ENCODE measurements at regions not wholly inside any gene's neighbourhood (a gene's known extent, or its start where the extent isn't known, plus 50 kb on each side); places are given as distances from the start of the nearest gene placed in this dataset.
"Not testable (repeated sequence)": the region's sequence is repeated elsewhere in the genome, so short reads cannot be mapped to it uniquely, and the experiment has no call there.

DNA sequence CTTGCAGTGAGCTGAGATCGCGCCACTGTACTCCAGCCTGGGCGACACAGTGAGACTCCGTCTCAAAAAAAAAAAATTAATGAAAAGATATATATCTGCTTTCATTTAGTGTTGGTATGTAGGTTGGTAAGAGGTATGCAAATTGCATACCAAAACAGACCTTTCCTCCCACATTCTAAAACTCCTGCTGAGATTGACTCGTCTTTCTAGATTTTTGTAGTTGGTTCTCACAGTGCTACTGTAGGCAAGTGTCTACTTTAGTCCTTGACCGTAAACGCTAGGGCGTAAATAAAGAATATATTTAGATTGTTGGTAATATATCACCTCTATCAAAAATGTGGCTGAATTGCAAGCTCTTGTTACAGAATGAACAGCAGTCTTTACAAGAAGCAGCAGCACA, 445.9 kb downstream of the CHSY3 start:
- ATAC-seq: no peak
- no peak overlapping the region for H3K4me3 Mint-ChIP-seq
- no peaks in the 10 kb centered on the region for H3K9me3 Mint-ChIP-seq
- H3K27ac Mint-ChIP-seq: no peak overlapping the region
- no peaks in the 10 kb centered on the region for H3K27me3 Mint-ChIP-seq
- H3K36me3 Mint-ChIP-seq (ENCODE audit: low read depth): no peaks in the 10 kb centered on the region
- no peaks in the 10 kb centered on the region for H3K4me1 Mint-ChIP-seq
- DNase-seq: no peak

DNA sequence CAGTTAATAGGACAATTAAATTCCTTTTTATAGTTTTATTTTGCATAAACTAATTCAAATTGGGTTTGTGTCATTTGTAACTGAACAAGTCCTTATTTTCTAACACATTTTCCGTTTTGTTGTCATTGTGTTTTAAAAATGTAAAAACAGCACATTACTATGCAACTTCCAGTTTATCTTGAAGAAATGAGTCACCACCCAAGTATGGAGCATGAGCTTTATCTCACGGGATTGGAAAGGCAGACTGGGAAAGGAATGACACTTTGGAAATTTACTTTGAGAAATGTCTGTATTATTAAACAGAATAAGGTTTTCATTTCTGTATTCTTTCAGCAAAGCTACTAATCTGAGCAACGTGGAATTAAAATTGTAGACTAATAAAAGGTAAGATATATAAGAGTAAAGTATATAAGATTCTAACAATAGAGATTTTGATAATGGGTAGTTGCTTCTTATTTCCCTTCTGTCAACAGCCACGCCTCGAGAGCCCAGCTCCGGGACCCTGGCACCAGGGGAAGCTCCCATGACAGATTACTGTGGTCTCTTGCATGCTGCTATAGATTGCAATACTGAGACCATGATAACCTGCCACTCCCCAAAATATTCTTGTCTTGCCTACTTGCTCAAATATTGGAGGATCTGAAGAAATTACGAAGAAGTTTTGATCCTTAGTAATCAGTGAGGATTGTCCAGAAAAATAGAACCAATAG, 433.1 kb downstream of the CHSY3 start:
- H3K36me3 Mint-ChIP-seq (ENCODE audit: low read depth): no peaks in the 10 kb centered on the region
- DNase-seq (no peak), ATAC-seq (no peak)
- H3K9me3 Mint-ChIP-seq: no peaks in the 10 kb centered on the region
- no peaks in the 10 kb centered on the region for H3K4me1 Mint-ChIP-seq
- no peak overlapping the region for H3K27ac Mint-ChIP-seq
- H3K27me3 Mint-ChIP-seq: no peaks in the 10 kb centered on the region
- no peak overlapping the region for H3K4me3 Mint-ChIP-seq

DNA sequence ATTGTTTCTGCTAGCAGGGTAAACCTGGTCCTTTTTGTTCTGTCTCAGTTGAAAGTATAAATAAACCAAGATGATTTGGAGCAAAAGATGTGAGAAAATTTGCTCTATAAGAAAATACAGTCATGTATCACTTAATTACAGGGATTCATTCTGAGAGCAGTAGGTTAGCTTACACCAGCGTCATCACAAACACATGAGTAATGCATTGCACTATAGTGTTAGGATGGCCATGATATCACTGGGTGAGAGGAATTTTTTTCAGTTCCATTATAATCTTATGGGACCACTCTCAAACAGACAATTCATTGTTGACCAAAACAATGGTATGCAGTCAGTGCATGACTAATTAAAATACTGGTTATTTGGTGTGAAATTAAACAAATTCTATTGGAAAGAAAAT, 430.9 kb downstream of the CHSY3 start:
- DNase-seq (no peak), ATAC-seq (no peak)
- Mint-ChIP-seq H3K27ac (no peak overlapping the region), H3K4me3 (no peak overlapping the region), H3K36me3 (ENCODE audit: low read depth) (no peaks in the 10 kb centered on the region), H3K9me3 (no peaks in the 10 kb centered on the region), H3K4me1 (no peaks in the 10 kb centered on the region), H3K27me3 (no peaks in the 10 kb centered on the region)

DNA sequence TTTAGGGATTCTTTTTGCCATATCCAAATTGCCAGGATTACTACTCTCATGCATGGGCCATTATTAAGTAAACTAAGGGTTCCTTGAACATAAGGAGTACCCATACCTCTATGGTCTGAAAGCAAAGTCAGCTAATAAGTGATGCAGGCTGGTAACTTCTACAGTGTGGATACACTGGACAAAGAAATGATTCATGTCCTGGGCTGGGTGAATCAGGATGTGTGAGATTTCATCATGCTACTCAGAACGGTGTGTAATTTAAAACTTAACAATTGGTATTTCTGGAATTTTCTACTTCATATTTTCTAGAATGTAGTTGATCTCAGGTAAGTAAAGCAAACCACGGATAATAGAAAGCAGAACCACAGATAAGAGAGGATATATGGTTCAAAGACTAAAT, 428.8 kb downstream of the CHSY3 start:
- Mint-ChIP-seq H3K4me1 (no peaks in the 10 kb centered on the region), H3K9me3 (peaks cover 5% of the 10 kb centered on the region), H3K4me3 (no peak overlapping the region), H3K27ac (no peak overlapping the region), H3K36me3 (ENCODE audit: low read depth) (no peaks in the 10 kb centered on the region), H3K27me3 (no peaks in the 10 kb centered on the region)
- no peak for DNase-seq
- no peak for ATAC-seq

DNA sequence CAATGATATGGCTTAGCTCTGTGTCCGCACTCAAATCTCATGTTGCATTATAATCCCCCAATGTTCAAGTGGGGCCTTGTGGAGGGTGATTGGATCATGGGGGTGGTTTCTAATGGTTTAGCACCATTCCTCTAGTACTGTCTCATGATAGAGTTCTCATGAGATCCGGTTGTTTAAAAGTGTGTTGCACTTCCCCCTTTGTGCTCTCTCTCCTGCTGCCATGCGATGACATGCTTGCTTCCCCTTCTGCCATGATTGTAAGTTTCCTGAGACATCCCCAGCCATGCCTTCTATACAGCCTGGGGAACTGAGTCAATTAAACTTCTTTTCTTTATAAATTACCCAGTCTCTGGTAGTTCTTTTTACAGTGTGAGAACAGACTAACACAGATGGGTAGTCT, 427.1 kb downstream of the CHSY3 start:
- Mint-ChIP-seq H3K36me3 (ENCODE audit: low read depth) (no peaks in the 10 kb centered on the region), H3K9me3 (peaks cover 6% of the 10 kb centered on the region), H3K27ac (no peak overlapping the region), H3K27me3 (no peaks in the 10 kb centered on the region), H3K4me3 (no peak overlapping the region), H3K4me1 (no peaks in the 10 kb centered on the region)
- ATAC-seq: no peak
- DNase-seq: no peak

DNA sequence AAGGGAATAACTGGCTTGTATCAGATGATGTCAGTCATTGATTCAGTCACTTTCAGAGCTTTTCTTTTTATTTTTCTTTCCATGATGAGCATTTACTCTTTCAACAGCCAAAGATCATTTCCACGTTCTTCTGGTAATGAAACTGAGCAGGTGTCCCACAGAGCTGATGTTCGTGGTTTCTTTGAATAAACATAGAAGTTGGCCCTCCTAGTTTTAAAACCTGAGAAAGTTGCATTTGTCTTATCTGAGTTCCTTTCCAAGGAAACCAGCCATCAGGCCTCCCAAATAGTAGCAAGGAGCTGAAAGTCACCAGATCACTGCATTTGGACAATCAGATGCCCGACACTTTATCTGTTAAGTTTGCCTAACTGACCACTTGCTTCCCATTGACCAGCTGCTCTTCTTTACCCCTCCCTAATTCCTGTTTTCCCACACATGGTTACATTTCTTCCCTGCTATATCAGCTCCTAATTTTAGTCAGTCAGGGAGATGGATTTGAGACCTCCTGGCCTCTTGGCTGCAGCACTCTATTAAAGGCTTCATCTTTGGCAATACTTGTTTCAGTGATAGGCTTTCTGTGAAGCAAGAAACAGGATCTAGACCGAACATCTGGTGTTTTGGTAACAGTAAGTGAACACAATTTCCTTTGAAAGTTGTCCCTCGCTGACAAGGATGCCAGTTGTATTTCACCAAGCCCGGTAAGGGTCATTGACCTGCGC, 420.8 kb downstream of the CHSY3 start:
- H3K9me3 Mint-ChIP-seq: peaks cover 24% of the 10 kb centered on the region
- H3K36me3 Mint-ChIP-seq (ENCODE audit: low read depth): no peaks in the 10 kb centered on the region

DNA sequence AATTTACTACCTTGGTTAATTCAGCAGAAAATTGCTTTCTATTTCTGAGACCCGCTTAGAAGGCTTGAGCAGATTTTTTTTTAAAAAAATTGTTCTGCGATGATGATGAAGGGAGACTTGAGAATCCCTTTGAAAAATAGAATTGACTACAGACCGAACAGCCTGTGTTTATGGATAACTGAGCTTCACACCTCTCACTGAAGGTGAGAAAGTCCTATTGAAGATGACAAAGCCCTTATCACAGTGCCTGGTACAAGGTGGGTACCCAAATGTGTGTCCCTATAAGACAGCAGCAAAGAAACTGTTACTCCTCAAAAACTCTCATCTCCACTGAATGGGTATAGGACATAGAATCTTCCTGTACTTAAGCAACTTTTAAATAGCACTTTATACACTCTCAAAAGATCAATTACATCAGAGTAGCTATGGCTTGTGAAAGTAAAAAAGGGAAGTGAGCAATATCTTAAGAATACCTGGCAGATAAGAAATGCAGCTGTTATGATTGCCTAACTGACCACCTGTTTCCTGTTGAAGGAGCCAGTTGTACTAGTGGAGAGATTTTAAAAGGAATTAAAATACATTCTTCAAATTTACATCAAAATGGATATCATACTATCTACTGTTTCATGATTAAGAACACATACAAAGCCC, 419.7 kb downstream of the CHSY3 start:
- no peaks in the 10 kb centered on the region for H3K27me3 Mint-ChIP-seq
- H3K4me3 Mint-ChIP-seq: no peak overlapping the region
- H3K9me3 Mint-ChIP-seq: peaks cover 20% of the 10 kb centered on the region
- ATAC-seq (no peak), DNase-seq (no peak)
- H3K27ac Mint-ChIP-seq: no peak overlapping the region
- no peaks in the 10 kb centered on the region for H3K36me3 Mint-ChIP-seq (ENCODE audit: low read depth)
- H3K4me1 Mint-ChIP-seq: peaks cover 3% of the 10 kb centered on the region

More for the DNA sequence above, 420.8 kb downstream of the CHSY3 start:
- Mint-ChIP-seq H3K4me3 (no peak overlapping the region), H3K27me3 (no peaks in the 10 kb centered on the region), H3K27ac (no peak overlapping the region), H3K4me1 (peaks cover 3% of the 10 kb centered on the region)
- ATAC-seq: no peak
- DNase-seq: no peak

DNA sequence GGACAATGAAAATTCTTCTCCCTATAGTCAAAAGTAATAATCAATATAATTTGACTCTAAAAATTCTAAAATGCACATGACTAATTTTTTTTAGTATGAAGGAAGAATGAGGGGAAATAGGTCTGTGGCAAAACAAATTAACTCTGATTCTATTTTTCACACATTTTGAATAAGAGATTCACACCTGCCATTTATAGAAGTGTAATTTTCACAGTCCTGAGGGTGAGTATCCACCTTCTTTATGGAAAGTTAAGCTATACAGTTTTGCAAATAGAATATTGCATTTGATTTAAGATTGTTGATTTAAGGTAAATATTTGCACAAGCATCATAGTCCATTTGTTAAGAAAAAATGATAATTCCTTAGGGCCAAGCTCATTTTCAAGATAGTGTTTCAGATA, 417.7 kb downstream of the CHSY3 start:
- ATAC-seq: no peak
- H3K27ac Mint-ChIP-seq: no peak overlapping the region
- DNase-seq: no peak
- no peak overlapping the region for H3K4me3 Mint-ChIP-seq
- peaks cover 3% of the 10 kb centered on the region for H3K4me1 Mint-ChIP-seq
- H3K36me3 Mint-ChIP-seq (ENCODE audit: low read depth): no peaks in the 10 kb centered on the region
- H3K27me3 Mint-ChIP-seq: no peaks in the 10 kb centered on the region
- peaks cover 18% of the 10 kb centered on the region for H3K9me3 Mint-ChIP-seq

DNA sequence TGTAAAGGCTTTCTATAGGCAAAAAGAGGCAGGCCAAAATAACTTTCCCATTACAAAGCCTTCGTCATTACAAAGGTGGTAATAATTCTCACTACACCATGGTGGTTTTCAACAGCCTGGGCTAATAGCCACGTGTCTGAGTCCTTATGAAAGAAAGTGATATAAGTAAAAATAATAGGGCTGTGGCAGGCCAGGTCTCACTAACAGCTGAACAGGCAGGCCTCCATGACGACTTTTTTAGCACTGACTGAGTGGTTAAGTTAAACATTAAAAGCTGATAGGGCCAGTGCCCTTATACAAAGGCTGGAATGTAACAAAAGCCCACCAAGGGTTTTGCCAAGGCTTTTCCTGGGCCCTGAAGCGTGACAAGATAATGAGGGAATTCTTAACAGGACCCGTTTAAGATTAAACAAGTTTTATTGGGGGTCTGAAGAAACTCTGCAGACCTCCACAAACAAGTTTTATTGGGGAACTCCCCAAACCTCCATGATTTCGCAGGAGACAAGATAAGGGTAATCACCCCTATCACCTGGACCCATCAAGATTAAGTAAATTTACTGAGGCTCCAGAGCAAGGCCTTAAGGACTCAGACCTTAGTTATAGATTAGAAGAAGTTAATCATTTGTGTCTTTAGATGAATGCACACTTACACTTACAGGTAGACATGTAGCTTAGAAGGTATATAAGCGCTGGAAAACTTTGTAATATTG, 412.9 kb downstream of the CHSY3 start:
- peaks cover 4% of the 10 kb centered on the region for H3K9me3 Mint-ChIP-seq
- H3K36me3 Mint-ChIP-seq (ENCODE audit: low read depth): no peaks in the 10 kb centered on the region
- ATAC-seq (no peak), DNase-seq (no peak)
- H3K27me3 Mint-ChIP-seq: no peaks in the 10 kb centered on the region
- no peaks in the 10 kb centered on the region for H3K4me1 Mint-ChIP-seq
- H3K27ac Mint-ChIP-seq: no peak overlapping the region
- no peak overlapping the region for H3K4me3 Mint-ChIP-seq

DNA sequence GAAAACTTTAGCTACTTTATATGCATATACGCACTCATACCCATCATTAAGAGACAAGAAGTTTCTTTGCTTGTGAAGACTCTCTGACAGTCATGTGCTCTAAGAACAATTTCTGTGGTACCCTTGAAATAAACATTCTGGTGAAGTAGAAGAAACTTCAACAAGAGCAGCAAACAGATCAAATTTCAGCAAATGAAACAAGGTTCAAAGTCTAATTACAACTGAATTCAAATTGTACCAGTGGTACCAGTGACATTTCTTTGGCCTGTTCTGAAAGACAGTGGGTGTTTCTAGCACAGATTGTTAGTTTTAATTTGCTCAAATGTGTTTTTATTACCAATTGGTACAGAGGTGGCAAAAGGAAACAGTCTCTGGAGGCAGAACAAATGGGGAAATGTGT, 391.0 kb downstream of the CHSY3 start:
- no peaks in the 10 kb centered on the region for H3K4me1 Mint-ChIP-seq
- no peaks in the 10 kb centered on the region for H3K9me3 Mint-ChIP-seq
- H3K27me3 Mint-ChIP-seq: no peaks in the 10 kb centered on the region
- ATAC-seq (no peak), DNase-seq (no peak)
- no peak overlapping the region for H3K4me3 Mint-ChIP-seq
- H3K27ac Mint-ChIP-seq: no peak overlapping the region
- H3K36me3 Mint-ChIP-seq (ENCODE audit: low read depth): no peaks in the 10 kb centered on the region

DNA sequence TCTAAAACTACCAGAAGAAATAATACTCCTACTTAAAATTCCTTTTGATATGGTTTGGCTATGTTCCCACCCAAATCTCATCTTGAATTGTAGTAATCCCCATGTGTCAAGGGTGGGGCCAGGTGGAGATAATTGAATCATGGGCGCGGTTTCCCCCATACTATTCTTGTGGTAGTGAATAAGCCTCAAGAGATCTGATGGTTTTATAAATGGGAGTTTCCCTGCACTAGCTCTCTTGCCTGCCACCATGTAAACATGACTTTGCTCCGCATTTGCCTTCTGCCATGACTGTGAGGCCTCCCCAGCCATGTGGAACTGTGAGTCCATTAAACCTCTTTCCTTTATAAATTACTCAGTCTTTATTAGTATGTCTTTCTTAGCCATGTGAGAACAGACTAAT, 390.5 kb downstream of the CHSY3 start:
- H3K27me3 Mint-ChIP-seq; DNase-seq; H3K27ac Mint-ChIP-seq; H3K4me3 Mint-ChIP-seq; H3K36me3 Mint-ChIP-seq (ENCODE audit: low read depth); ATAC-seq; H3K4me1 Mint-ChIP-seq; H3K9me3 Mint-ChIP-seq: not testable (repeated sequence)

DNA sequence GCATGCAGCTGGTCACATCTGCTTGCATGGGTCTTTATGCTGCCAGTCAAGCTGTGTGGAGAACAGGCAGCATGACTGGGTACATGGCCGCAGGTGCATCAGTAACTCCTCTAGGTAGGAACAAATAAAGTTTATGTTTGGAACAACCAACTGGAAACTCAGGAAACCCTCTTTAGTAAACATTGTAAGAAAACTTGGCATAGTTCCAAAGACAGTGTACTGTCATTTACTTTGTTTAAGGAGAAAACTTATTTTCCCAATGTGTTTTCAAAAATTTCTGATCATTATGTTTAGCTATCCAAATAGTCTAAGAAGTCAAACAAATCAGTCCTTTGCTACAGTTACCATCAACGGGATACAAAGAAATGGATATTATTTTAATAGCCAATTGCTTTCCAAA, 386.0 kb downstream of the CHSY3 start:
- Mint-ChIP-seq H3K4me1 (no peaks in the 10 kb centered on the region), H3K36me3 (ENCODE audit: low read depth) (no peaks in the 10 kb centered on the region), H3K9me3 (no peaks in the 10 kb centered on the region), H3K27ac (no peak overlapping the region), H3K27me3 (peaks cover 4% of the 10 kb centered on the region), H3K4me3 (no peak overlapping the region)
- DNase-seq (no peak), ATAC-seq (no peak)

DNA sequence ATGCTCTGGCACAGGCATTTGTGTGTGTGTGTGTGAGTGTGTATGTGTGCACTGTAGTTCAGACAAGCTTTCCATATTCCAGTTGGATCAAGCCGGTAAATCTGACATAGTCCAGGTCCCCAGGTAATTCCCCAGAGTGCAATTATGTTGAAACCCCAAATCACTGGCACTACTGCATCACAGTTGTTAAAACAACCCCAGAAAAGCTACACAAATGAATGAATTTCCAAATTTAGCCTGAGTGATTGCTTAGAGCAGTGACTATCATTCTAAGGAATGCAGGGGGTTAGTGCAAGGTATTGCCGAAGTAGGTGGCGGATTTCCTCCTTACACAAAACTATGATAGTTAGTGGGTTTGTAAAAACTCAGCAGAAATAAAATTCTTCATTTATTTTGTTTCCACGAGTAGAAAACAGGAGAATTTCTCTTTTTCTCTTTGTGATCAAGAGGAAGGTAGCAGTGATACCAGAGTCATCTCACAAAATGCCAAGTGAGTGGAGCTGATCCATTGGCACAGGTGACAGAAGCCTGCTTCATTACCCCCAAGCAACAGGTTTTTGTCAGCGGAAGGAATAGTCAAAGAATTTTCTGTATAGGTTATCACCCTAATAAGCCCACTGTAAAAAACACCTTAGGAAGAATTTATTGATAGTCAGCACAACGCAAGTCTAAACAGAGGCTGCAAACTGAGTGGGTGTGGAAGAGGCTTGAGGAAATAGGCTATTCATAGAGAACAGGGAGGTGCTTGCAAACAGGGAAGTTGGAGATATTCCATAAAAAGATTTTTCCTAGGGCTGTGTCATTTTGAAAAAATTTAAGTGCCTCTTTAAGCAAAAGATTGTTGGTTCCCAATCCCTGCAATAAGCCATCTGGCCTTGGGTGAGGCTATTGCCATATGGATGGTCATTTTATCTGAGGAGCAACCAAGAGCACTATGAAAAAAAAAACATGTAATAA, 385.1 kb downstream of the CHSY3 start:
- Mint-ChIP-seq H3K9me3 (no peaks in the 10 kb centered on the region), H3K27ac (no peak overlapping the region), H3K27me3 (peaks cover 4% of the 10 kb centered on the region), H3K4me3 (no peak overlapping the region), H3K4me1 (no peaks in the 10 kb centered on the region), H3K36me3 (ENCODE audit: low read depth) (no peaks in the 10 kb centered on the region)
- ATAC-seq: no peak
- no peak for DNase-seq

DNA sequence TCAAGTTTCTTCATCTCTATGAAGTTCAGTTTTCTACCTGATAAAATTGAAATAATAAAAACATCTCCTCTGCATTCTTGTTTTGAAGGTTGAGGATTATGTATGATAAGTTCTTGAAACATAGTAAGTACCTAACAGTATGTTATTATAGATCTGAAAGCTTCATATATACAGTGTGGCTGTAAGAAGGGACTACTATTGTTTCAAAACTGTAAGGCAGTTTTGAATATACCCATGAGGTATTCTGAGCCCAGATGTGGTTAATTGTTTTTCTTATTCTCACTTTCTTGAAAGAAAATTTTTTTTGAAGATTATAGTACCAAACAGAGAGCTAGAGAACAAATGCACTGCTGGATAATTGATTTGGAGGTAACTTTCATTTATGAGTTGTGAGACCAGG, 383.2 kb downstream of the CHSY3 start:
- no peaks in the 10 kb centered on the region for H3K9me3 Mint-ChIP-seq

More for the DNA sequence above, 383.2 kb downstream of the CHSY3 start:
- no peak for DNase-seq
- no peak overlapping the region for H3K4me3 Mint-ChIP-seq
- no peaks in the 10 kb centered on the region for H3K4me1 Mint-ChIP-seq
- H3K36me3 Mint-ChIP-seq (ENCODE audit: low read depth): no peaks in the 10 kb centered on the region
- no peak for ATAC-seq
- H3K27ac Mint-ChIP-seq: no peak overlapping the region
- H3K27me3 Mint-ChIP-seq: peaks cover 4% of the 10 kb centered on the region
